Heart left ventricle (tissue), 16 donors: ENCODE measurements at regions not wholly inside any gene's neighbourhood (a gene's known extent, or its start where the extent isn't known, plus 50 kb on each side); places are given as distances from the start of the nearest gene placed in this dataset.
A peak's percentile ranks its signal among the peaks of the same experiment; 100 is the strongest.

ENCODE experiments used
- ATAC-seq, 4 donors: fragments of 200-7000 bp; cut with Tn5 transposase; one replicate each; pipeline ENCODE4 v1.9.1; 2020 to 2022; ENCODE audit warnings: moderate library complexity in 4 of 4, mild to moderate bottlenecking in 3 of 4, moderate number of reproducible peaks in 1 of 4
- DNase-seq, 5 donors: peaks; one replicate each; pipeline ENCODE4 v3.0.0-alpha.2; 2020
- H3K27ac ChIP-seq, 12 donors: fragments of 200-600 bp; sonication (generic) in 4 of 12; one replicate each; pipeline versions ENCODE4 v1.5.0 to v1.8.0; 2016 to 2022; ENCODE audit warnings: mild to moderate bottlenecking in 2 of 12
- H3K27me3 ChIP-seq, 9 donors: fragments of 200-600 bp; sonication (generic) in 2 of 9; one replicate each; pipeline versions ENCODE4 v1.5.1 to v1.8.0; 2016 to 2022; ENCODE audit warnings: mild to moderate bottlenecking in 3 of 9
- H3K36me3 ChIP-seq, 9 donors: fragments of 200-600 bp; sonication (generic) in 2 of 9; one replicate each; pipeline versions ENCODE4 v1.5.0 to v1.8.0; 2018 to 2022; ENCODE audit warnings: mild to moderate bottlenecking in 2 of 9
- H3K4me1 ChIP-seq, 12 donors: fragments of 200-600 bp; sonication (generic) in 4 of 12; one replicate each; pipeline versions ENCODE4 v1.5.0 to v1.8.0; 2016 to 2022; ENCODE audit warnings: mild to moderate bottlenecking in 3 of 12
- H3K4me3 ChIP-seq, 12 donors: fragments of 200-600 bp; sonication (generic) in 4 of 12; one replicate each; pipeline versions ENCODE4 v1.5.0 to v1.8.0; 2017 to 2022; ENCODE audit warnings: mild to moderate bottlenecking in 9 of 12, moderate library complexity in 4 of 12
- H3K9me3 ChIP-seq, 12 donors: fragments of 200-600 bp; sonication (generic) in 4 of 12; one replicate each; pipeline versions ENCODE4 v1.5.0 to v1.8.0; 2016 to 2022; ENCODE audit warnings: mild to moderate bottlenecking in 1 of 12
- POLR2A ChIP-seq, 2 donors: fragments of 450-650 bp; IDR thresholded peaks; one replicate each; pipeline ENCODE4 v1.6.1; 2017; ENCODE audit warnings: antibody characterized with exemption in 2 of 2, mild to moderate bottlenecking in 2 of 2, moderate library complexity in 2 of 2
- WGBS, 4 donors: extraction: QIAGEN DNeasy Blood & Tissue Kit in 2 of 4; methylation state at CpG; one replicate each; pipeline versions ENCODE4 v1.1.5 to v1.1.7; 2013 to 2018; 5-methylcytosine and 5-hydroxymethylcytosine counted together
- intact Hi-C, 10 donors: fragments of 100-400 bp; cut with DNase I; formaldehyde crosslinking; loops; one replicate each; pipeline versions ENCODE4 v1.11.1 to v1.14.2; 2022
- TF ChIP-seq, protein P1 (sequence below), 12 donors: fragments of 200-600 bp; sonication (generic) in 4 of 12; IDR thresholded peaks; one replicate each; pipeline versions ENCODE4 v1.5.0 to v1.8.0; 2018 to 2022; ENCODE audit warnings: antibody characterized with exemption in 12 of 12, mild to moderate bottlenecking in 5 of 12
- donor health status: ischemic (EF 13 %, LVEDD 7.1; RV severe dilation, severe dysfunction).
- donor health status: healthy with polysubstance abuse.
- donor health status: DM: no; HTN: yes; CAD: no.
- donor health status: DM: no; HTN: no; CAD: no.
- donor health status: ischemic (EF 25% LVEDD 6.9; RV normal size, moderate dysfunction).
- donor health status: ischemic (EF 25% LVEDD 5.7; RV mildly dilated, moderate dysfunction).
- donor health status: healthy.
- donor health status: DM: yes; HTN: yes; CAD: no.
- donor health status: ischemic (EF 35%, LVEDD 5.7; RV mildly dilated, moderate dysfunction).
- donor health status: nonischemic (EF 11% LVEDD 7.7; RV severe dilation, severe dysfunction).
- donor health status: DM: yes; HTN: yes; CAD: no.
- donor health status: PGD.
- donor health status: ischemic (EF 29% LVEDD 5.4; RV normal size, mild dysfunction).
- donor health status: nonischemic (EF 23%, LVEDD 6.1; RV moderate dilation, normal function).

DNA sequence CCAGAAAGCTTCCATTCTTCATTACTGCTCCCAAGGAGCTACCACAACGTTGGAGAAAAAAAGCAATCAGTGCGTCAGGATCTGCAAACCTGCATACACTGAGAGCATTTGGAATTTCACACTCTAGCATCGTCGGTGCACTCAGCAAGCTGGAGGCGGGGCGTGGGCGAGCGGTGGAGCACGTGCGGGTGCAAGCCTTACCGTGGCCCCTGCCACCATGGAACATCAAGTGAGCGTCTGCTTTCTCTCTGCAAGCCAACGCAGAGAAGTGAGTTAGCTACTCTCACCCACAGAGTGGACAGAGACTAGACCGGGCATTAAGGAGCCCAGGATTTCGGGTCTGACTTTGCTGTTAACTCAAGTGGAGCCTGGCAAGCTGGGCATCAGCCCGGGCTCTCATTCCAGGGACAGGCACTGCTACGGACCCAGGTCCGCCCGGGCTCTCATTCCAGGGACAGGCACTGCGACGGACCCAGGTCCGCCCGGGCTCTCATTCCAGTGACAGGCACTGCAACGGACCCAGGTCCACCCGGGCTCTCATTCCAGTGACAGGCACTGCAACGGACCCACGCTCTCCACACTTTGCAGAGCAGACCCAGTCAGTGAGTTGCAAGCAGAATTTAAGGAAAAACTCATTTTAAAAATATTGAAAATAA, 124.1 kb upstream of the SPACA7 start:
- intact Hi-C loops: no loop called here

GRCh38 chr13:112252804-112253590, 123.2 kb upstream of the SPACA7 start:
- H3K36me3 ChIP-seq: no peaks in the 10 kb centered on the region
- H3K4me3 ChIP-seq: no peak overlapping the region
- H3K9me3 ChIP-seq: peaks cover 0 to 8% (median 0%) of the 10 kb centered on the region in 12 donors
- no peaks in the 10 kb centered on the region for H3K4me1 ChIP-seq
- ATAC-seq (no peak), DNase-seq (no peak)
- WGBS, 4 donors: 80 to 85% (median 82%) methylated on average over 26 to 29 of the region's 29 CpGs
- H3K27me3 ChIP-seq: peaks cover 0 to 29% (median 0%) of the 10 kb centered on the region in 9 donors
- intact Hi-C loops: no loop called here
- TF ChIP-seq, protein P1, sequence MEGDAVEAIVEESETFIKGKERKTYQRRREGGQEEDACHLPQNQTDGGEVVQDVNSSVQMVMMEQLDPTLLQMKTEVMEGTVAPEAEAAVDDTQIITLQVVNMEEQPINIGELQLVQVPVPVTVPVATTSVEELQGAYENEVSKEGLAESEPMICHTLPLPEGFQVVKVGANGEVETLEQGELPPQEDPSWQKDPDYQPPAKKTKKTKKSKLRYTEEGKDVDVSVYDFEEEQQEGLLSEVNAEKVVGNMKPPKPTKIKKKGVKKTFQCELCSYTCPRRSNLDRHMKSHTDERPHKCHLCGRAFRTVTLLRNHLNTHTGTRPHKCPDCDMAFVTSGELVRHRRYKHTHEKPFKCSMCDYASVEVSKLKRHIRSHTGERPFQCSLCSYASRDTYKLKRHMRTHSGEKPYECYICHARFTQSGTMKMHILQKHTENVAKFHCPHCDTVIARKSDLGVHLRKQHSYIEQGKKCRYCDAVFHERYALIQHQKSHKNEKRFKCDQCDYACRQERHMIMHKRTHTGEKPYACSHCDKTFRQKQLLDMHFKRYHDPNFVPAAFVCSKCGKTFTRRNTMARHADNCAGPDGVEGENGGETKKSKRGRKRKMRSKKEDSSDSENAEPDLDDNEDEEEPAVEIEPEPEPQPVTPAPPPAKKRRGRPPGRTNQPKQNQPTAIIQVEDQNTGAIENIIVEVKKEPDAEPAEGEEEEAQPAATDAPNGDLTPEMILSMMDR (IDR thresholded peaks at IDR 0.05): no peak
- no peak for TF ChIP-seq POLR2A (IDR thresholded peaks at IDR 0.05)
- no peak overlapping the region for H3K27ac ChIP-seq

More for the DNA sequence above, 124.1 kb upstream of the SPACA7 start:
- no peak overlapping the region for H3K27ac ChIP-seq
- no peaks in the 10 kb centered on the region for H3K36me3 ChIP-seq
- no peak for DNase-seq
- H3K27me3 ChIP-seq: peaks cover 0 to 27% (median 0%) of the 10 kb centered on the region in 9 donors
- no peaks in the 10 kb centered on the region for H3K4me1 ChIP-seq
- H3K4me3 ChIP-seq: no peak overlapping the region
- ATAC-seq: no peak
- H3K9me3 ChIP-seq: no peaks in the 10 kb centered on the region
- TF ChIP-seq, protein P1 (IDR thresholded peaks at IDR 0.05): no peak
- no peak for TF ChIP-seq POLR2A (IDR thresholded peaks at IDR 0.05)
- WGBS, 4 donors: 79 to 82% (median 82%) methylated on average over 25 to 27 of the region's 27 CpGs

- DNase-seq (peak in 1 of 5 donors; percentile 37), ATAC-seq (no peak)
- peaks cover 0 to 11% (median 0%) of the 10 kb centered on the region in 12 donors for H3K9me3 ChIP-seq
- H3K27ac ChIP-seq: no peak overlapping the region
- intact Hi-C loops: no loop called here
- H3K27me3 ChIP-seq: peaks cover 0 to 31% (median 0%) of the 10 kb centered on the region in 9 donors
- no peaks in the 10 kb centered on the region for H3K36me3 ChIP-seq
- no peak overlapping the region for H3K4me3 ChIP-seq
- TF ChIP-seq POLR2A (IDR thresholded peaks at IDR 0.05): no peak
- TF ChIP-seq, protein P1 (IDR thresholded peaks at IDR 0.05): no peak
- WGBS, 4 donors: 86 to 89% (median 88%) methylated on average over 17 of the region's 17 CpGs
- H3K4me1 ChIP-seq: no peaks in the 10 kb centered on the region
Measured at GRCh38 chr13:112253631-112254030, 122.5 kb upstream of the SPACA7 start.

DNA sequence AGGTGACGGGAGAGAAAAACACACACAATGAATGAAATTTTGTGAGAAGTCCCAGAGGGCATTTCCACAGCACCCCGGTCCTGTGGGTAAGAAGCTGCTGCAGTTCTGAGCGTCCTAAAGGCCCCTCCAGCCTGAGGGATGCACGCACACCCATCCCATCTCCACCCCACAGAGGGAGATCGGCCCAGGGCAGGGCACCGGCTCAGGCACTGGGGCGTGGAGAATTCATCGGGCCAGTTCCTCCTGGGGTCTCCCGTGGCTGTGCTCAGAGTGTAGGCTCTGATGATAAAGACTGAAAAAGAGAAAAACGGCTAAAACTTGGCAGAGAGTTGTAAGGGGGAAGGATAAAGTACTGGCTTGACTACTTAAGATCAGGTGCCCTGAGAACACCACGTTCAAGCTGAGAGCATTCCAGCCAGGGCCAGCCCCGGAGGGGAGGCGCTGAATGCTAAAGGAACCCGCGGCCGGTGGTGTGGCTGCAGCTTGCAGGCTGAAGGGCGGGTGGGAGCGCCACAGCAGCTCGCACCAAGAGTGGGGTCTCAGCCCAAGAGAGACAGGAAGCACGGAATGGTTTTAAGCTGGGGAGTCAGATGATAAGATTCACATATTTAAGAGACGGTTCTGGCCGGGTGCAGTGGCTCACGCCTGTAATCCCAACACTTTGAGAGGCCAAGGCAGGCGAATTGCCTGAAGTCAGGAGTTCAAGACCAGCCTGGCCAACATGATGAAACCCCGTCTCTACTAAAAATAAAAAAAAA, 121.9 kb upstream of the SPACA7 start:
- intact Hi-C loops: no loop called here
- Histone ChIP-seq H3K27me3 (peaks cover 0 to 33% (median 0%) of the 10 kb centered on the region in 9 donors), H3K27ac (no peak overlapping the region), H3K4me1 (no peaks in the 10 kb centered on the region), H3K36me3 (no peaks in the 10 kb centered on the region), H3K9me3 (peaks cover 0 to 11% (median 0%) of the 10 kb centered on the region in 12 donors), H3K4me3 (no peak overlapping the region)
- ATAC-seq: no peak
- WGBS, 4 donors: 69 to 72% (median 71%) methylated on average over 25 of the region's 25 CpGs
- TF ChIP-seq, protein P1 (IDR thresholded peaks at IDR 0.05): no peak
- no peak for TF ChIP-seq POLR2A (IDR thresholded peaks at IDR 0.05)
- peak in 1 of 5 donors; percentile 15 for DNase-seq
